HepG2 (cell line): ENCODE measurements at regions not wholly inside any gene's neighbourhood (a gene's known extent, or its start where the extent isn't known, plus 50 kb on each side); places are given as distances from the start of the nearest gene placed in this dataset.

ENCODE experiments used
- ATAC-seq: fragments of 200-7000 bp; cut with Tn5 transposase; 3 replicates; pipeline ENCODE4 v1.9.1; 2020; ENCODE audit warnings: mild to moderate bottlenecking, moderate library complexity
- BruUV-seq: library from RNA; stranded (reverse); fragments of 400-500 nt; replicated peaks from 2 replicates; lab custom pipeline; 2021; lab: Mats Ljungman, UMichigan
- CTCF ChIA-PET: fragments of 300-600 bp; formaldehyde crosslinking; extraction: SDS; loops from one replicate; lab custom pipeline; 2021; ENCODE audit warnings: low total read pairs, inconsistent platforms, low intra/inter-chr PET ratio; lab: Yijun Ruan, JAX
- POLR2A ChIA-PET: fragments of 350-600 bp; sonication (Branson Sonifier 250); formaldehyde crosslinking; loops from one replicate; lab custom pipeline; 2020; ENCODE audit warnings: antibody characterized with exemption, inconsistent platforms; lab: Yijun Ruan, JAX
- DNase-seq: peaks from one replicate; pipeline ENCODE4 v3.0.0-alpha.2; 2015; ENCODE audit warnings: low spot score
- FAIRE-seq: peaks from 3 replicates; lab custom pipeline; 2011; peaks lifted over from hg19 to GRCh38; lab: Jason Lieb, UNC
- H2AFZ ChIP-seq: one replicate; pipeline ENCODE4 v1.6.1; 2011; ENCODE audit warnings: low read length, inconsistent platforms
- H3K27ac ChIP-seq: fragments of 300-600 bp; 3 replicates; pipeline ENCODE4 v1.8.0; 2011; ENCODE audit warnings: mixed run types, mild to moderate bottlenecking, mixed read lengths, low read length, inconsistent platforms; ENCODE audit not compliant: insufficient read depth; ENCODE audit errors: extremely low read length
- H3K27me3 ChIP-seq, 2 experiments: fragments of 200-600 bp in 1 of 2; 2 replicates in 1 of 2; 3 replicates in 1 of 2; pipeline versions ENCODE4 v1.6.0 to v1.8.0; 2011; ENCODE audit warnings: low read length in 2 of 2, mild to moderate bottlenecking in 2 of 2, moderate library complexity in 2 of 2, inconsistent platforms in 1 of 2; ENCODE audit not compliant: insufficient read depth in 2 of 2, control insufficient read depth in 1 of 2
- H3K36me3 ChIP-seq, 2 experiments: fragments of 200-600 bp in 1 of 2; replicated peaks in 1 of 2; 2 replicates in 1 of 2; 3 replicates in 1 of 2; pipeline versions ENCODE4 v1.5.1 to v1.8.0; 2011; ENCODE audit warnings: low read length in 2 of 2, inconsistent platforms in 1 of 2; ENCODE audit not compliant: insufficient read depth in 2 of 2, control insufficient read depth in 1 of 2
- H3K4me1 ChIP-seq: 2 replicates; pipeline ENCODE4 v1.5.1; 2012; ENCODE audit warnings: low read length, inconsistent platforms; ENCODE audit not compliant: insufficient read depth
- H3K4me2 ChIP-seq: 2 replicates; pipeline ENCODE4 v1.6.0; 2011; ENCODE audit warnings: low read depth, low read length, inconsistent platforms
- H3K4me3 ChIP-seq, 3 experiments: fragments of 200-600 bp in 1 of 3; sonication (generic), shearing (Covaris generic) in 1 of 3; replicated peaks in 1 of 3; 2 replicates each; pipeline ENCODE4 v1.5.1; 2011 to 2016; ENCODE audit warnings: low read length in 3 of 3, inconsistent platforms in 2 of 3, low read depth in 2 of 3, mild to moderate bottlenecking in 2 of 3, control low read depth in 1 of 3, mixed read lengths in 1 of 3; ENCODE audit not compliant: insufficient read depth in 1 of 3
- H3K79me2 ChIP-seq: one replicate; pipeline ENCODE4 v1.6.1; 2011; ENCODE audit warnings: low read length, inconsistent platforms; ENCODE audit not compliant: insufficient read depth
- H3K9ac ChIP-seq: 2 replicates; pipeline ENCODE4 v1.6.0; 2011; ENCODE audit warnings: mild to moderate bottlenecking, low read depth, low read length, inconsistent platforms; ENCODE audit not compliant: insufficient read depth
- H3K9me3 ChIP-seq: 2 replicates; pipeline ENCODE4 v1.5.1; 2012; ENCODE audit warnings: mild to moderate bottlenecking, low read length
- H4K20me1 ChIP-seq: 2 replicates; pipeline ENCODE4 v1.6.0; 2011; ENCODE audit warnings: inconsistent platforms, mild to moderate bottlenecking, low read length, moderate library complexity; ENCODE audit not compliant: insufficient read depth
- ATF5 ChIP-seq: sonication (generic); formaldehyde crosslinking; IDR thresholded peaks from 2 replicates; pipeline ENCODE4 v1.4.0; 2020; ENCODE audit warnings: mild to moderate bottlenecking, low read depth, missing genetic modification reagents
- CENPBD1 ChIP-seq: sonication (generic); formaldehyde crosslinking; IDR thresholded peaks from 2 replicates; pipeline ENCODE4 v1.8.0; 2022; ENCODE audit warnings: missing genetic modification reagents, low read depth, mild to moderate bottlenecking, borderline replicate concordance
- GFI1 ChIP-seq: sonication (generic); formaldehyde crosslinking; IDR thresholded peaks from 2 replicates; pipeline ENCODE4 v1.5.0; 2020; ENCODE audit warnings: missing genetic modification reagents, mild to moderate bottlenecking, borderline replicate concordance
- MAFF ChIP-seq: IDR thresholded peaks from 2 replicates; pipeline ENCODE4 v1.6.1; 2011; ENCODE audit warnings: low read depth, low read length, improper control_type of control experiment
- SMC3 ChIP-seq: IDR thresholded peaks from 2 replicates; pipeline ENCODE4 v1.6.1; 2011; ENCODE audit warnings: low read length, improper control_type of control experiment
- SRF ChIP-seq: IDR thresholded peaks from 2 replicates; pipeline ENCODE4 v1.6.1; 2011; ENCODE audit warnings: mild to moderate bottlenecking, low read depth, low read length, moderate library complexity
- TEAD2 ChIP-seq: sonication (generic); formaldehyde crosslinking; IDR thresholded peaks from 2 replicates; pipeline ENCODE4 v1.9.0; 2021; ENCODE audit warnings: missing genetic modification reagents
- ZBTB42 ChIP-seq: sonication (generic); formaldehyde crosslinking; IDR thresholded peaks from 2 replicates; pipeline ENCODE4 v1.5.0; 2020; ENCODE audit warnings: mild to moderate bottlenecking, missing genetic modification reagents
- ZNF777 ChIP-seq: sonication (generic); formaldehyde crosslinking; IDR thresholded peaks from 2 replicates; pipeline ENCODE4 v1.4.0; 2020; ENCODE audit warnings: missing genetic modification reagents
- WGBS: methylation state at CpG from one replicate; pipeline ENCODE4 v1.1.6; 2017; ENCODE audit warnings: low lambda C conversion rate; 5-methylcytosine and 5-hydroxymethylcytosine counted together
- in situ Hi-C: cut with HindIII; loops from 2 replicates; pipeline ENCODE4 v1.10.0; 2017; ENCODE audit warnings: low pct_unique_long_range_greater_than_20kb; ENCODE audit not compliant: extremely low pct_ligation_motif_present
- intact Hi-C: fragments of 100-400 bp; cut with micrococcal nuclease; formaldehyde crosslinking; loops from one replicate; pipeline ENCODE4 v1.10.0; 2022; ENCODE audit not compliant: unreplicated experiment

- Histone ChIP-seq H3K4me3 (no peak overlapping the region), H3K27ac (no peak overlapping the region), H4K20me1 (no peaks in the 10 kb centered on the region), H2AFZ (no peak overlapping the region), H3K36me3 (no peaks in the 10 kb centered on the region), H3K9me3 (no peaks in the 10 kb centered on the region), H3K9ac (no peak overlapping the region), H3K4me1 (no peaks in the 10 kb centered on the region), H3K4me2 (no peak overlapping the region), H3K27me3 (no peaks in the 10 kb centered on the region), H3K79me2 (no peaks in the 10 kb centered on the region)
- no peak for TF ChIP-seq SRF
- ATAC-seq = no peak
- 46% methylated on average over 2 of the region's 4 CpGs for WGBS
- CTCF ChIA-PET = no interaction called here
- BruUV-seq = no TSS peak
- no peak for DNase-seq
- intact Hi-C loops = no loop called here
- no peak for FAIRE-seq
- POLR2A ChIA-PET = no interaction called here
- in situ Hi-C loops = no loop called here
Observed at GRCh38 chrX:44456685-44457084, 86.0 kb downstream of the FUNDC1 start.

GRCh38 chrX:44451056-44451455 is 91.6 kb downstream of the FUNDC1 start:
- Histone ChIP-seq H3K79me2 (no peaks in the 10 kb centered on the region), H3K9ac (no peak overlapping the region), H3K4me3 (no peak overlapping the region), H3K9me3 (no peaks in the 10 kb centered on the region), H2AFZ (no peak overlapping the region), H3K4me2 (no peak overlapping the region), H3K27ac (no peak overlapping the region), H4K20me1 (no peaks in the 10 kb centered on the region), H3K4me1 (no peaks in the 10 kb centered on the region), H3K36me3 (no peaks in the 10 kb centered on the region), H3K27me3 (no peaks in the 10 kb centered on the region)
- in situ Hi-C loops = no loop called here
- DNase-seq = no peak
- FAIRE-seq = no peak
- TF ChIP-seq MAFF (no peak), CENPBD1 (CRISPR knock-in tag) (no peak), ATF5 (no peak), TEAD2 (no peak), ZBTB42 (CRISPR knock-in tag) (no peak), ZNF777 (CRISPR knock-in tag) (no peak), SMC3 (no peak), GFI1 (no peak)
- ChIA-PET POLR2A (no interaction called here), CTCF (no interaction called here)
- no TSS peak for BruUV-seq
- intact Hi-C loops = no loop called here
- ATAC-seq = no peak
- 31% methylated on average over 5 of the region's 5 CpGs for WGBS
